HepG2 (cell line): ENCODE measurements at regions not wholly inside any gene's neighbourhood (a gene's known extent, or its start where the extent isn't known, plus 50 kb on each side); places are given as distances from the start of the nearest gene placed in this dataset.

Experiments used
- ATAC-seq: fragments of 200-7000 bp; cut with Tn5 transposase; 3 replicates; pipeline ENCODE4 v1.9.1; 2020; ENCODE audit warnings: mild to moderate bottlenecking, moderate library complexity
- BruUV-seq: library from RNA; stranded (reverse); fragments of 400-500 nt; replicated peaks from 2 replicates; lab custom pipeline; 2021; lab: Mats Ljungman, UMichigan
- CTCF ChIA-PET: fragments of 300-600 bp; formaldehyde crosslinking; extraction: SDS; loops from one replicate; lab custom pipeline; 2021; ENCODE audit warnings: low total read pairs, inconsistent platforms, low intra/inter-chr PET ratio; lab: Yijun Ruan, JAX
- POLR2A ChIA-PET: fragments of 350-600 bp; sonication (Branson Sonifier 250); formaldehyde crosslinking; loops from one replicate; lab custom pipeline; 2020; ENCODE audit warnings: antibody characterized with exemption, inconsistent platforms; lab: Yijun Ruan, JAX
- DNase-seq: peaks from one replicate; pipeline ENCODE4 v3.0.0-alpha.2; 2015; ENCODE audit warnings: low spot score
- FAIRE-seq: peaks from 3 replicates; lab custom pipeline; 2011; peaks lifted over from hg19 to GRCh38; lab: Jason Lieb, UNC
- H2AFZ ChIP-seq: one replicate; pipeline ENCODE4 v1.6.1; 2011; ENCODE audit warnings: low read length, inconsistent platforms
- H3K27ac ChIP-seq: fragments of 300-600 bp; 3 replicates; pipeline ENCODE4 v1.8.0; 2011; ENCODE audit warnings: mixed run types, mild to moderate bottlenecking, mixed read lengths, low read length, inconsistent platforms; ENCODE audit not compliant: insufficient read depth; ENCODE audit errors: extremely low read length
- H3K27me3 ChIP-seq, 2 experiments: fragments of 200-600 bp in 1 of 2; 2 replicates in 1 of 2; 3 replicates in 1 of 2; pipeline versions ENCODE4 v1.6.0 to v1.8.0; 2011; ENCODE audit warnings: low read length in 2 of 2, mild to moderate bottlenecking in 2 of 2, moderate library complexity in 2 of 2, inconsistent platforms in 1 of 2; ENCODE audit not compliant: insufficient read depth in 2 of 2, control insufficient read depth in 1 of 2
- H3K36me3 ChIP-seq, 2 experiments: fragments of 200-600 bp in 1 of 2; replicated peaks in 1 of 2; 2 replicates in 1 of 2; 3 replicates in 1 of 2; pipeline versions ENCODE4 v1.5.1 to v1.8.0; 2011; ENCODE audit warnings: low read length in 2 of 2, inconsistent platforms in 1 of 2; ENCODE audit not compliant: insufficient read depth in 2 of 2, control insufficient read depth in 1 of 2
- H3K4me1 ChIP-seq: 2 replicates; pipeline ENCODE4 v1.5.1; 2012; ENCODE audit warnings: low read length, inconsistent platforms; ENCODE audit not compliant: insufficient read depth
- H3K4me2 ChIP-seq: 2 replicates; pipeline ENCODE4 v1.6.0; 2011; ENCODE audit warnings: low read depth, low read length, inconsistent platforms
- H3K4me3 ChIP-seq, 3 experiments: fragments of 200-600 bp in 1 of 3; sonication (generic), shearing (Covaris generic) in 1 of 3; replicated peaks in 1 of 3; 2 replicates each; pipeline ENCODE4 v1.5.1; 2011 to 2016; ENCODE audit warnings: low read length in 3 of 3, inconsistent platforms in 2 of 3, low read depth in 2 of 3, mild to moderate bottlenecking in 2 of 3, control low read depth in 1 of 3, mixed read lengths in 1 of 3; ENCODE audit not compliant: insufficient read depth in 1 of 3
- H3K79me2 ChIP-seq: one replicate; pipeline ENCODE4 v1.6.1; 2011; ENCODE audit warnings: low read length, inconsistent platforms; ENCODE audit not compliant: insufficient read depth
- H3K9ac ChIP-seq: 2 replicates; pipeline ENCODE4 v1.6.0; 2011; ENCODE audit warnings: mild to moderate bottlenecking, low read depth, low read length, inconsistent platforms; ENCODE audit not compliant: insufficient read depth
- H3K9me3 ChIP-seq: 2 replicates; pipeline ENCODE4 v1.5.1; 2012; ENCODE audit warnings: mild to moderate bottlenecking, low read length
- H4K20me1 ChIP-seq: 2 replicates; pipeline ENCODE4 v1.6.0; 2011; ENCODE audit warnings: inconsistent platforms, mild to moderate bottlenecking, low read length, moderate library complexity; ENCODE audit not compliant: insufficient read depth
- FOXP1 ChIP-seq, 2 experiments: fragments of 450-650 bp in 1 of 2; IDR thresholded peaks; 2 replicates each; pipeline ENCODE4 v1.6.1; 2017 to 2018; ENCODE audit warnings: antibody characterized with exemption in 1 of 2
- GABPA ChIP-seq, 2 experiments: IDR thresholded peaks; 2 replicates each; pipeline ENCODE4 v1.6.1; 2011 to 2016; ENCODE audit warnings: low read depth in 2 of 2, low read length in 1 of 2, missing biosample characterization in 1 of 2, missing genetic modification characterization in 1 of 2
- KLF12 ChIP-seq: sonication (generic); formaldehyde crosslinking; IDR thresholded peaks from 2 replicates; pipeline ENCODE4 v1.4.0; 2020; ENCODE audit warnings: missing genetic modification reagents, borderline replicate concordance
- MEF2D ChIP-seq: sonication (generic); formaldehyde crosslinking; IDR thresholded peaks from 2 replicates; pipeline ENCODE4 v1.5.1; 2020; ENCODE audit warnings: mild to moderate bottlenecking, missing genetic modification reagents
- MEIS1 ChIP-seq: sonication (generic); formaldehyde crosslinking; IDR thresholded peaks from 2 replicates; pipeline ENCODE4 v1.9.0; 2021; ENCODE audit warnings: mild to moderate bottlenecking, missing genetic modification reagents, moderate library complexity, borderline replicate concordance
- MZF1 ChIP-seq: sonication (generic); formaldehyde crosslinking; IDR thresholded peaks from 2 replicates; pipeline ENCODE4 v1.8.1; 2023; ENCODE audit warnings: mild to moderate bottlenecking, missing genetic modification reagents, borderline replicate concordance
- NFATC3 ChIP-seq: sonication (generic); formaldehyde crosslinking; IDR thresholded peaks from 2 replicates; pipeline ENCODE4 v1.5.1; 2020; ENCODE audit warnings: mild to moderate bottlenecking, missing genetic modification reagents
- PHF20 ChIP-seq: sonication (generic); formaldehyde crosslinking; IDR thresholded peaks from 2 replicates; pipeline ENCODE4 v1.5.0; 2020; ENCODE audit warnings: mild to moderate bottlenecking, missing genetic modification reagents
- PHF8 ChIP-seq: sonication (generic); formaldehyde crosslinking; IDR thresholded peaks from 2 replicates; pipeline ENCODE4 v1.5.0; 2020; ENCODE audit warnings: missing genetic modification reagents
- PRMT3 ChIP-seq: sonication (generic); formaldehyde crosslinking; IDR thresholded peaks from 2 replicates; pipeline ENCODE4 v1.8.1; 2022; ENCODE audit warnings: low read depth, mild to moderate bottlenecking, moderate library complexity, missing genetic modification reagents, borderline replicate concordance
- RELA ChIP-seq: sonication (generic); formaldehyde crosslinking; IDR thresholded peaks from 2 replicates; pipeline ENCODE4 v1.4.0; 2020; ENCODE audit warnings: missing genetic modification reagents
- SMC3 ChIP-seq: IDR thresholded peaks from 2 replicates; pipeline ENCODE4 v1.6.1; 2011; ENCODE audit warnings: low read length, improper control_type of control experiment
- TSC22D2 ChIP-seq: sonication (generic); formaldehyde crosslinking; IDR thresholded peaks from 2 replicates; pipeline ENCODE4 v1.5.1; 2020; ENCODE audit warnings: missing genetic modification reagents, mild to moderate bottlenecking, borderline replicate concordance
- ZKSCAN5 ChIP-seq: sonication (generic); formaldehyde crosslinking; IDR thresholded peaks from 2 replicates; pipeline ENCODE4 v1.5.1; 2020; ENCODE audit warnings: mild to moderate bottlenecking, missing genetic modification reagents
- ZMAT3 ChIP-seq: sonication (generic); formaldehyde crosslinking; conservative IDR thresholded peaks from 2 replicates; pipeline ENCODE4 v1.7.0; 2021; ENCODE audit warnings: missing genetic modification reagents
- ZNF224 ChIP-seq: sonication (generic); formaldehyde crosslinking; IDR thresholded peaks from 2 replicates; pipeline ENCODE4 v1.5.0; 2020; ENCODE audit warnings: mild to moderate bottlenecking, missing genetic modification reagents
- ZNF317 ChIP-seq: sonication (generic); formaldehyde crosslinking; IDR thresholded peaks from 2 replicates; pipeline ENCODE4 v1.5.0; 2020; ENCODE audit warnings: mild to moderate bottlenecking, missing genetic modification reagents
- ZNF550 ChIP-seq: sonication (generic); formaldehyde crosslinking; IDR thresholded peaks from 2 replicates; pipeline ENCODE4 v1.4.0; 2020; ENCODE audit warnings: mild to moderate bottlenecking, missing genetic modification reagents, borderline replicate concordance
- ZNF562 ChIP-seq: sonication (generic); formaldehyde crosslinking; IDR thresholded peaks from 2 replicates; pipeline ENCODE4 v1.8.0; 2022; ENCODE audit warnings: missing genetic modification reagents, borderline replicate concordance
- ZNF607 ChIP-seq: sonication (generic); formaldehyde crosslinking; IDR thresholded peaks from 2 replicates; pipeline ENCODE4 v1.5.1; 2020; ENCODE audit warnings: missing genetic modification reagents, mild to moderate bottlenecking, borderline replicate concordance
- ZNF703 ChIP-seq: sonication (generic); formaldehyde crosslinking; IDR thresholded peaks from 2 replicates; pipeline ENCODE4 v1.5.1; 2020; ENCODE audit warnings: missing genetic modification reagents, mild to moderate bottlenecking, moderate library complexity, borderline replicate concordance
- ZSCAN31 ChIP-seq: sonication (generic); formaldehyde crosslinking; IDR thresholded peaks from 2 replicates; pipeline ENCODE4 v1.5.0; 2020; ENCODE audit warnings: low read depth, mild to moderate bottlenecking, missing genetic modification reagents
- WGBS: methylation state at CpG from one replicate; pipeline ENCODE4 v1.1.6; 2017; ENCODE audit warnings: low lambda C conversion rate; 5-methylcytosine and 5-hydroxymethylcytosine counted together
- in situ Hi-C: cut with HindIII; loops from 2 replicates; pipeline ENCODE4 v1.10.0; 2017; ENCODE audit warnings: low pct_unique_long_range_greater_than_20kb; ENCODE audit not compliant: extremely low pct_ligation_motif_present
- intact Hi-C: fragments of 100-400 bp; cut with micrococcal nuclease; formaldehyde crosslinking; loops from one replicate; pipeline ENCODE4 v1.10.0; 2022; ENCODE audit not compliant: unreplicated experiment
- TF ChIP-seq, protein P1 (sequence below): sonication (generic); formaldehyde crosslinking; IDR thresholded peaks from 2 replicates; pipeline ENCODE4 v1.5.0; 2020; ENCODE audit warnings: missing genetic modification reagents, mild to moderate bottlenecking, borderline replicate concordance

DNA sequence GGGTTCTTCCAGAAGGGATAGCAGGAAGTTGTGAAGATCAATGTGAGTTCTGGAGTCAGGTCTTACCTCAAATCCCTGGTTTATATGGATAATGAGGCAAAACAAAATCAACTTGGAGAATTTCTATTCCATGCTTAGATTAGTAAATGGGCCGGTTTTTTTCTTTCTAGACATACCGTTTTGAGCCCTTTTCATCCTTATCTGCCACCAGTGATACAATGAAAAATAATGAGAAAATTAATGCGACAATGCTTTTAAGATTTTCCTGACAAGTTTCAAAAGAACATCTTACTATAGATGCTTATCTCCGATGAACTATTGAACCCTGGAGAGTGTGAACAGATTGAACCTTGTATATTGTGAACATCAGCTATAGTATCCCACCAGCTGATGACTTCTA lies 262.7 kb downstream of the BTG1 start:
- POLR2A ChIA-PET: no interaction called here

DNA sequence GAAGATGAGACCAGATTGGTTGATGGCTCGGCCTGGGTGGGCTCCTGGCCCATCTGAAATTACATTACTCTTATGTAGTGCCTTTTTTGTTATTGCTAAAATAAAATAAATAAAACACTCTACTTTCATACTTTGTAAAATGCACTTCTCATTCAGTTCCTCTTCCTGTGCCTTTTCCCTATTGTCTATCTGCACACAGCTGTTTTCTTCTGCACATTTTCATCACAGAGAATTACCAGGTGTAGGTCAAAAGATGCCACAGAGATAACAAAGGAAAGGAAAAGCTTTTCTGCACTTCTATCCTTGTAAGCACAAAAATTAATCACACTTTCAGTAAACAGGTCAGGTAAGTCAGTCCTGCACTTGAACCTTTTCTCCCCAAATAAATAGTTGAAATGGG lies 265.1 kb downstream of the BTG1 start:
- Histone ChIP-seq H3K9ac (no peak overlapping the region), H4K20me1 (no peaks in the 10 kb centered on the region), H2AFZ (no peak overlapping the region), H3K27me3 (no peaks in the 10 kb centered on the region), H3K4me3 (no peak overlapping the region), H3K9me3 (no peaks in the 10 kb centered on the region), H3K4me2 (no peak overlapping the region), H3K27ac (no peak overlapping the region), H3K79me2 (no peaks in the 10 kb centered on the region), H3K4me1 (no peaks in the 10 kb centered on the region), H3K36me3 (no peaks in the 10 kb centered on the region)
- no peak for DNase-seq
- no TSS peak for BruUV-seq
- in situ Hi-C loops (no loop called here), intact Hi-C loops (no loop called here)
- no peak for FAIRE-seq
- POLR2A ChIA-PET: no interaction called here
- ATAC-seq: no peak
- 0% methylated on average over 1 of the region's 1 CpG for WGBS
- CTCF ChIA-PET: no interaction called here
- no peak for TF ChIP-seq ZMAT3 (CRISPR knock-in tag)
- no peak for TF ChIP-seq MEF2D
- no peak for TF ChIP-seq FOXP1 (IDR thresholded peaks at IDR 0.05)
- no peak for TF ChIP-seq FOXP1 (CRISPR knock-in tag; IDR thresholded peaks at IDR 0.05)
- no peak for TF ChIP-seq MEIS1
- no peak for TF ChIP-seq ZKSCAN5 (CRISPR knock-in tag)
- no peak for TF ChIP-seq SMC3
- TF ChIP-seq ZNF607 (CRISPR knock-in tag): no peak
- TF ChIP-seq TSC22D2 (CRISPR knock-in tag): no peak
- no peak for TF ChIP-seq ZNF550 (CRISPR knock-in tag)
- TF ChIP-seq PHF8 (CRISPR knock-in tag): no peak
- TF ChIP-seq, protein P1, sequence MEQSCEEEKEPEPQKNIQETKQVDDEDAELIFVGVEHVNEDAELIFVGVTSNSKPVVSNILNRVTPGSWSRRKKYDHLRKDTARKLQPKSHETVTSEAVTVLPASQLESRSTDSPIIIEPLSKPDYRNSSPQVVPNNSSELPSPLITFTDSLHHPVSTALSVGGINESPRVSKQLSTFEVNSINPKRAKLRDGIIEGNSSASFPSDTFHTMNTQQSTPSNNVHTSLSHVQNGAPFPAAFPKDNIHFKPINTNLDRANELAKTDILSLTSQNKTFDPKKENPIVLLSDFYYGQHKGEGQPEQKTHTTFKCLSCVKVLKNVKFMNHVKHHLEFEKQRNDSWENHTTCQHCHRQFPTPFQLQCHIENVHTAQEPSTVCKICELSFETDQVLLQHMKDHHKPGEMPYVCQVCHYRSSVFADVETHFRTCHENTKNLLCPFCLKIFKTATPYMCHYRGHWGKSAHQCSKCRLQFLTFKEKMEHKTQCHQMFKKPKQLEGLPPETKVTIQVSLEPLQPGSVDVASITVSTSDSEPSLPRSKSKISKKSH (CRISPR knock-in tag): no peak
- no peak for TF ChIP-seq PRMT3 (CRISPR knock-in tag)

More for the DNA sequence above, 262.7 kb downstream of the BTG1 start:
- intact Hi-C loops: no loop called here
- Histone ChIP-seq H3K4me2 (no peak overlapping the region), H3K4me3 (no peak overlapping the region), H3K27ac (no peak overlapping the region), H3K4me1 (no peaks in the 10 kb centered on the region), H2AFZ (no peak overlapping the region), H3K9me3 (no peaks in the 10 kb centered on the region), H3K9ac (no peak overlapping the region), H3K36me3 (no peaks in the 10 kb centered on the region), H4K20me1 (no peaks in the 10 kb centered on the region), H3K79me2 (no peaks in the 10 kb centered on the region), H3K27me3 (no peaks in the 10 kb centered on the region)
- in situ Hi-C loops: no loop called here
- CTCF ChIA-PET: no interaction called here
- FAIRE-seq: no peak
- no TSS peak for BruUV-seq
- TF ChIP-seq ZNF562 (CRISPR knock-in tag) (no peak), FOXP1 (IDR thresholded peaks at IDR 0.05) (no peak), FOXP1 (CRISPR knock-in tag; IDR thresholded peaks at IDR 0.05) (no peak), ZNF703 (no peak), ZNF317 (CRISPR knock-in tag) (no peak), RELA (CRISPR knock-in tag) (no peak), NFATC3 (CRISPR knock-in tag) (no peak), ZNF224 (no peak), ZSCAN31 (CRISPR knock-in tag) (no peak), MZF1 (no peak), KLF12 (CRISPR knock-in tag) (no peak), GABPA (IDR thresholded peaks at IDR 0.05; ENCODE audit: low read depth, low read length) (no peak), GABPA (CRISPR knock-in tag; IDR thresholded peaks at IDR 0.05; ENCODE audit: low read depth) (no peak), PHF20 (CRISPR knock-in tag) (no peak)
- TF ChIP-seq, protein P1 (CRISPR knock-in tag): no peak
- DNase-seq: no peak
- no peak for ATAC-seq
- WGBS: 37% methylated on average over 4 of the region's 4 CpGs
